HepG2 (cell line): ENCODE measurements at regions not wholly inside any gene's neighbourhood (a gene's known extent, or its start where the extent isn't known, plus 50 kb on each side); places are given as distances from the start of the nearest gene placed in this dataset.

Experiments used
- ATAC-seq: fragments of 200-7000 bp; cut with Tn5 transposase; 3 replicates; pipeline ENCODE4 v1.9.1; 2020; ENCODE audit warnings: mild to moderate bottlenecking, moderate library complexity
- BruUV-seq: library from RNA; stranded (reverse); fragments of 400-500 nt; replicated peaks from 2 replicates; lab custom pipeline; 2021; lab: Mats Ljungman, UMichigan
- CTCF ChIA-PET: fragments of 300-600 bp; formaldehyde crosslinking; extraction: SDS; loops from one replicate; lab custom pipeline; 2021; ENCODE audit warnings: low total read pairs, inconsistent platforms, low intra/inter-chr PET ratio; lab: Yijun Ruan, JAX
- POLR2A ChIA-PET: fragments of 350-600 bp; sonication (Branson Sonifier 250); formaldehyde crosslinking; loops from one replicate; lab custom pipeline; 2020; ENCODE audit warnings: antibody characterized with exemption, inconsistent platforms; lab: Yijun Ruan, JAX
- DNase-seq: peaks from one replicate; pipeline ENCODE4 v3.0.0-alpha.2; 2015; ENCODE audit warnings: low spot score
- FAIRE-seq: peaks from 3 replicates; lab custom pipeline; 2011; peaks lifted over from hg19 to GRCh38; lab: Jason Lieb, UNC
- H2AFZ ChIP-seq: one replicate; pipeline ENCODE4 v1.6.1; 2011; ENCODE audit warnings: low read length, inconsistent platforms
- H3K27ac ChIP-seq: fragments of 300-600 bp; 3 replicates; pipeline ENCODE4 v1.8.0; 2011; ENCODE audit warnings: mixed run types, mild to moderate bottlenecking, mixed read lengths, low read length, inconsistent platforms; ENCODE audit not compliant: insufficient read depth; ENCODE audit errors: extremely low read length
- H3K27me3 ChIP-seq, 2 experiments: fragments of 200-600 bp in 1 of 2; 2 replicates in 1 of 2; 3 replicates in 1 of 2; pipeline versions ENCODE4 v1.6.0 to v1.8.0; 2011; ENCODE audit warnings: low read length in 2 of 2, mild to moderate bottlenecking in 2 of 2, moderate library complexity in 2 of 2, inconsistent platforms in 1 of 2; ENCODE audit not compliant: insufficient read depth in 2 of 2, control insufficient read depth in 1 of 2
- H3K36me3 ChIP-seq, 2 experiments: fragments of 200-600 bp in 1 of 2; replicated peaks in 1 of 2; 2 replicates in 1 of 2; 3 replicates in 1 of 2; pipeline versions ENCODE4 v1.5.1 to v1.8.0; 2011; ENCODE audit warnings: low read length in 2 of 2, inconsistent platforms in 1 of 2; ENCODE audit not compliant: insufficient read depth in 2 of 2, control insufficient read depth in 1 of 2
- H3K4me1 ChIP-seq: 2 replicates; pipeline ENCODE4 v1.5.1; 2012; ENCODE audit warnings: low read length, inconsistent platforms; ENCODE audit not compliant: insufficient read depth
- H3K4me2 ChIP-seq: 2 replicates; pipeline ENCODE4 v1.6.0; 2011; ENCODE audit warnings: low read depth, low read length, inconsistent platforms
- H3K4me3 ChIP-seq, 3 experiments: fragments of 200-600 bp in 1 of 3; sonication (generic), shearing (Covaris generic) in 1 of 3; replicated peaks in 1 of 3; 2 replicates each; pipeline ENCODE4 v1.5.1; 2011 to 2016; ENCODE audit warnings: low read length in 3 of 3, inconsistent platforms in 2 of 3, low read depth in 2 of 3, mild to moderate bottlenecking in 2 of 3, control low read depth in 1 of 3, mixed read lengths in 1 of 3; ENCODE audit not compliant: insufficient read depth in 1 of 3
- H3K79me2 ChIP-seq: one replicate; pipeline ENCODE4 v1.6.1; 2011; ENCODE audit warnings: low read length, inconsistent platforms; ENCODE audit not compliant: insufficient read depth
- H3K9ac ChIP-seq: 2 replicates; pipeline ENCODE4 v1.6.0; 2011; ENCODE audit warnings: mild to moderate bottlenecking, low read depth, low read length, inconsistent platforms; ENCODE audit not compliant: insufficient read depth
- H3K9me3 ChIP-seq: 2 replicates; pipeline ENCODE4 v1.5.1; 2012; ENCODE audit warnings: mild to moderate bottlenecking, low read length
- H4K20me1 ChIP-seq: 2 replicates; pipeline ENCODE4 v1.6.0; 2011; ENCODE audit warnings: inconsistent platforms, mild to moderate bottlenecking, low read length, moderate library complexity; ENCODE audit not compliant: insufficient read depth
- GLI4 ChIP-seq: sonication (generic); formaldehyde crosslinking; IDR thresholded peaks from 2 replicates; pipeline ENCODE4 v1.5.1; 2020; ENCODE audit warnings: missing genetic modification reagents, mild to moderate bottlenecking, moderate library complexity, borderline replicate concordance
- KLF16 ChIP-seq, 2 experiments: sonication (generic) in 1 of 2; formaldehyde crosslinking in 1 of 2; IDR thresholded peaks; 2 replicates each; pipeline versions ENCODE4 v1.6.1 to v1.8.0; 2016 to 2023; ENCODE audit warnings: missing genetic modification reagents in 2 of 2, missing compliant biosample characterization in 1 of 2
- MAFF ChIP-seq: IDR thresholded peaks from 2 replicates; pipeline ENCODE4 v1.6.1; 2011; ENCODE audit warnings: low read depth, low read length, improper control_type of control experiment
- MAFK ChIP-seq, 2 experiments: IDR thresholded peaks in 1 of 2; conservative IDR thresholded peaks in 1 of 2; 2 replicates each; pipeline ENCODE4 v1.6.1; 2011; ENCODE audit warnings: improper control_type of control experiment in 2 of 2, low read length in 2 of 2
- ZNF17 ChIP-seq: sonication (generic); formaldehyde crosslinking; IDR thresholded peaks from 2 replicates; pipeline ENCODE4 v1.5.0; 2020; ENCODE audit warnings: mild to moderate bottlenecking, missing genetic modification reagents
- WGBS: methylation state at CpG from one replicate; pipeline ENCODE4 v1.1.6; 2017; ENCODE audit warnings: low lambda C conversion rate; 5-methylcytosine and 5-hydroxymethylcytosine counted together
- in situ Hi-C: cut with HindIII; loops from 2 replicates; pipeline ENCODE4 v1.10.0; 2017; ENCODE audit warnings: low pct_unique_long_range_greater_than_20kb; ENCODE audit not compliant: extremely low pct_ligation_motif_present
- intact Hi-C: fragments of 100-400 bp; cut with micrococcal nuclease; formaldehyde crosslinking; loops from one replicate; pipeline ENCODE4 v1.10.0; 2022; ENCODE audit not compliant: unreplicated experiment
- TF ChIP-seq, protein P1 (sequence below): sonication (generic); formaldehyde crosslinking; IDR thresholded peaks from 2 replicates; pipeline ENCODE4 v1.5.0; 2020; ENCODE audit warnings: mild to moderate bottlenecking, missing genetic modification reagents, moderate library complexity
- TF ChIP-seq, protein P2 (sequence below), 2 experiments: IDR thresholded peaks; 2 replicates each; pipeline ENCODE4 v1.6.1; 2011 to 2012; ENCODE audit warnings: low read length in 2 of 2, borderline replicate concordance in 1 of 2, low read depth in 1 of 2, mild to moderate bottlenecking in 1 of 2, moderate library complexity in 1 of 2

GRCh38 chr3:159170436-159171003 lies 368.7 kb downstream of the MFSD1 start (continued):
- TF ChIP-seq, protein P1, sequence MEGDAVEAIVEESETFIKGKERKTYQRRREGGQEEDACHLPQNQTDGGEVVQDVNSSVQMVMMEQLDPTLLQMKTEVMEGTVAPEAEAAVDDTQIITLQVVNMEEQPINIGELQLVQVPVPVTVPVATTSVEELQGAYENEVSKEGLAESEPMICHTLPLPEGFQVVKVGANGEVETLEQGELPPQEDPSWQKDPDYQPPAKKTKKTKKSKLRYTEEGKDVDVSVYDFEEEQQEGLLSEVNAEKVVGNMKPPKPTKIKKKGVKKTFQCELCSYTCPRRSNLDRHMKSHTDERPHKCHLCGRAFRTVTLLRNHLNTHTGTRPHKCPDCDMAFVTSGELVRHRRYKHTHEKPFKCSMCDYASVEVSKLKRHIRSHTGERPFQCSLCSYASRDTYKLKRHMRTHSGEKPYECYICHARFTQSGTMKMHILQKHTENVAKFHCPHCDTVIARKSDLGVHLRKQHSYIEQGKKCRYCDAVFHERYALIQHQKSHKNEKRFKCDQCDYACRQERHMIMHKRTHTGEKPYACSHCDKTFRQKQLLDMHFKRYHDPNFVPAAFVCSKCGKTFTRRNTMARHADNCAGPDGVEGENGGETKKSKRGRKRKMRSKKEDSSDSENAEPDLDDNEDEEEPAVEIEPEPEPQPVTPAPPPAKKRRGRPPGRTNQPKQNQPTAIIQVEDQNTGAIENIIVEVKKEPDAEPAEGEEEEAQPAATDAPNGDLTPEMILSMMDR = no peak
- TF ChIP-seq ZNF17 (CRISPR knock-in tag) (no peak), KLF16 (CRISPR knock-in tag; IDR thresholded peaks at IDR 0.05) (no peak)
- TF ChIP-seq, protein P2, sequence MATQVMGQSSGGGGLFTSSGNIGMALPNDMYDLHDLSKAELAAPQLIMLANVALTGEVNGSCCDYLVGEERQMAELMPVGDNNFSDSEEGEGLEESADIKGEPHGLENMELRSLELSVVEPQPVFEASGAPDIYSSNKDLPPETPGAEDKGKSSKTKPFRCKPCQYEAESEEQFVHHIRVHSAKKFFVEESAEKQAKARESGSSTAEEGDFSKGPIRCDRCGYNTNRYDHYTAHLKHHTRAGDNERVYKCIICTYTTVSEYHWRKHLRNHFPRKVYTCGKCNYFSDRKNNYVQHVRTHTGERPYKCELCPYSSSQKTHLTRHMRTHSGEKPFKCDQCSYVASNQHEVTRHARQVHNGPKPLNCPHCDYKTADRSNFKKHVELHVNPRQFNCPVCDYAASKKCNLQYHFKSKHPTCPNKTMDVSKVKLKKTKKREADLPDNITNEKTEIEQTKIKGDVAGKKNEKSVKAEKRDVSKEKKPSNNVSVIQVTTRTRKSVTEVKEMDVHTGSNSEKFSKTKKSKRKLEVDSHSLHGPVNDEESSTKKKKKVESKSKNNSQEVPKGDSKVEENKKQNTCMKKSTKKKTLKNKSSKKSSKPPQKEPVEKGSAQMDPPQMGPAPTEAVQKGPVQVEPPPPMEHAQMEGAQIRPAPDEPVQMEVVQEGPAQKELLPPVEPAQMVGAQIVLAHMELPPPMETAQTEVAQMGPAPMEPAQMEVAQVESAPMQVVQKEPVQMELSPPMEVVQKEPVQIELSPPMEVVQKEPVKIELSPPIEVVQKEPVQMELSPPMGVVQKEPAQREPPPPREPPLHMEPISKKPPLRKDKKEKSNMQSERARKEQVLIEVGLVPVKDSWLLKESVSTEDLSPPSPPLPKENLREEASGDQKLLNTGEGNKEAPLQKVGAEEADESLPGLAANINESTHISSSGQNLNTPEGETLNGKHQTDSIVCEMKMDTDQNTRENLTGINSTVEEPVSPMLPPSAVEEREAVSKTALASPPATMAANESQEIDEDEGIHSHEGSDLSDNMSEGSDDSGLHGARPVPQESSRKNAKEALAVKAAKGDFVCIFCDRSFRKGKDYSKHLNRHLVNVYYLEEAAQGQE (IDR thresholded peaks at IDR 0.05; ENCODE audit: borderline replicate concordance in 1 of 2, low read depth in 1 of 2, low read length in 2 of 2) = no peak

DNA sequence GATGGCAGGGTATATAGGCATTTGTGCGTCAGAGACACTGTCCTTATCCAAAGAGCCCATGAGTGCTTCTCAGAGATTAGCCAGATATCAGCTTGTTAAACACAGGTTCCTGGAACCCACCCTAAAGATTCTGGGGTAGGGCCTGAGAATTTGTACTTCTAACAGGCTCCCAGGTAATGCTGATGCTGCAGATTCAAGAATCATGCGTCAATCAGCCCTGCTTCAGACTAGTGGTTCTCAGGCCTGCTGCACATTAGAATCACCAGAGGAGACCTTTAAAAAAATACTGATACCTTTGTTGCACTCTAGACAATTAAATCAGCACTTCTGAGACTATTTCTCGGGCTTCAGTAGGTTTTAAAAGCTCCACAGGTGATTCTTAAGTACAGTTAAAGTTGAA lies 369.5 kb downstream of the MFSD1 start:
- no TSS peak for BruUV-seq
- WGBS = 14% methylated on average over 3 of the region's 3 CpGs
- Histone ChIP-seq H3K36me3 (no peaks in the 10 kb centered on the region), H3K9ac (no peak overlapping the region), H3K4me1 (peaks cover 6% of the 10 kb centered on the region; the same call in 1 of the 2 replicates), H3K9me3 (no peaks in the 10 kb centered on the region), H4K20me1 (no peaks in the 10 kb centered on the region), H3K79me2 (no peaks in the 10 kb centered on the region), H3K4me3 (no peak overlapping the region), H2AFZ (no peak overlapping the region), H3K4me2 (no peak overlapping the region), H3K27ac (no peak overlapping the region), H3K27me3 (no peaks in the 10 kb centered on the region)
- DNase-seq = no peak
- TF ChIP-seq GLI4 (CRISPR knock-in tag) (no peak), MAFF (peak; percentile 58), MAFK (conservative IDR thresholded peaks at IDR 0.05 in 1 of 2, IDR thresholded peaks at IDR 0.05 in 1 of 2; ENCODE audit: low read length in 2 of 2) (peak; percentile 72 to 78)
- no peak for ATAC-seq
- ChIA-PET CTCF (no interaction called here), POLR2A (no interaction called here)
- intact Hi-C loops (no loop called here), in situ Hi-C loops (no loop called here)
- FAIRE-seq = no peak
